SJCRH30 (cell line): ENCODE measurements at regions not wholly inside any gene's neighbourhood (a gene's known extent, or its start where the extent isn't known, plus 50 kb on each side); places are given as distances from the start of the nearest gene placed in this dataset.
"Not testable (repeated sequence)": the region's sequence is repeated elsewhere in the genome, so short reads cannot be mapped to it uniquely, and the experiment has no call there.

Source experiments
- DNase-seq, 2 experiments: peaks; one replicate each; pipeline ENCODE4 v3.0.0-alpha.2; 2015 to 2020
- H3K27ac ChIP-seq: fragments of 250-450 bp; sonication (Bioruptor Pico); 2 replicates; pipeline ENCODE4 v1.5.1; 2020; ENCODE audit warnings: mild to moderate bottlenecking, moderate library complexity
- H3K27me3 ChIP-seq: fragments of 250-450 bp; sonication (Bioruptor Pico); 2 replicates; pipeline ENCODE4 v1.5.1; 2020; ENCODE audit warnings: mild to moderate bottlenecking, moderate library complexity
- H3K36me3 ChIP-seq: fragments of 250-450 bp; sonication (Bioruptor Pico); 2 replicates; pipeline ENCODE4 v1.5.1; 2020; ENCODE audit warnings: mild to moderate bottlenecking, moderate library complexity
- H3K4me1 ChIP-seq: fragments of 250-450 bp; sonication (Bioruptor Pico); 2 replicates; pipeline ENCODE4 v1.5.1; 2020; ENCODE audit warnings: mild to moderate bottlenecking, moderate library complexity
- H3K4me3 ChIP-seq: fragments of 250-450 bp; sonication (Bioruptor Pico); 2 replicates; pipeline ENCODE4 v1.5.1; 2020; ENCODE audit warnings: mild to moderate bottlenecking, moderate library complexity
- H3K9me3 ChIP-seq: fragments of 250-450 bp; sonication (Bioruptor Pico); replicated peaks from 2 replicates; pipeline ENCODE4 v1.5.1; 2020; ENCODE audit warnings: mild to moderate bottlenecking, moderate library complexity

- Histone ChIP-seq H3K9me3 (no peaks in the 10 kb centered on the region), H3K27me3 (no peaks in the 10 kb centered on the region), H3K36me3 (no peaks in the 10 kb centered on the region), H3K4me1 (no peaks in the 10 kb centered on the region), H3K27ac (no peak overlapping the region), H3K4me3 (no peak overlapping the region)
- DNase-seq, result peak; percentile 61 to 79
Measured at GRCh38 chrX:155819966-155820491, 61.1 kb upstream of the VAMP7 start.

GRCh38 chrX:155819525-155819924 is 61.6 kb upstream of the VAMP7 start:
- Histone ChIP-seq H3K36me3 (no peaks in the 10 kb centered on the region), H3K27me3 (no peaks in the 10 kb centered on the region), H3K27ac (no peak overlapping the region), H3K9me3 (no peaks in the 10 kb centered on the region), H3K4me1 (no peaks in the 10 kb centered on the region), H3K4me3 (no peak overlapping the region)
- DNase-seq, result no peak

DNA sequence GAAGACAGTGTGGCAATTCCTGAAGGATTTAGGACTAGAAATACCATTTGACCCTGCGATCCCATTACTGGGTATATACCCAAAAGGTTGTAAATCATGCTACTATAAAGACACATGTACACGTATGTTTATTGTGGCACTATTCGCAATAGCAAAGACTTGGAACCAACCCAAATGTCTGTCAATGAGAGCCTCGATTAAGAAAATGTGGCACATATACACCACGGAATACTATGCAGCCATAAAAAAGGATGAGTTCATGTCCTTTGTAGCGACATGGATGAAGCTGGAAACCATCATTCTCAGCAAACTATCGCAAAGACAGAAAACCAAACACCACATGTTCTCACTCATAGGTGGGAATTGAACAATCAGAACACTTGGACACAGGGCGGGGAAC is 66.8 kb upstream of the VAMP7 start:
- H3K36me3 ChIP-seq, H3K4me1 ChIP-seq, DNase-seq, H3K27ac ChIP-seq, H3K4me3 ChIP-seq, H3K27me3 ChIP-seq, H3K9me3 ChIP-seq: not testable (repeated sequence)

DNA sequence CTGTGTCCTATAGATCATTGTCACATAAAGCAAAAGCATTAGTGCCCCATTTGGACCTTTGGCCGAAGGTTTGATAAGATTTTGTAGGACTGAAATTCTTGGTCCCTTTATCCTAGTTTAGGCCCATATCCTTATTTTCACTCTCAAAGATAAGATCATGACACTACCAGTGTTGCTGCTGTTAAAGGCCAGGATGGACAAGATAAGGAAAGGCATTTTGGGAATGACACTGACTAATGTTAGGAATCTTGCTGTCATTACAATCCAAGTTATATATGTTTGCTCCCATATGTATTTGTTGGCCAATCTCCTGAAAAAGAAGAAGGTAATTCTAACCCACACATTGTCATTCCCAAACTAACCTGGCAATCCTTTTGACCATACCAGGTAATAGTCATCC is 101.3 kb upstream of the VAMP7 start:
- Histone ChIP-seq H3K27me3 (no peaks in the 10 kb centered on the region), H3K4me1 (no peaks in the 10 kb centered on the region), H3K36me3 (no peaks in the 10 kb centered on the region), H3K4me3 (no peak overlapping the region), H3K9me3 (no peaks in the 10 kb centered on the region), H3K27ac (no peak overlapping the region)
- no peak for DNase-seq

- no peak overlapping the region for H3K27ac ChIP-seq
- DNase-seq, result no peak
- H3K4me3 ChIP-seq, result no peak overlapping the region
- no peaks in the 10 kb centered on the region for H3K9me3 ChIP-seq
- no peaks in the 10 kb centered on the region for H3K27me3 ChIP-seq
- no peaks in the 10 kb centered on the region for H3K4me1 ChIP-seq
- no peaks in the 10 kb centered on the region for H3K36me3 ChIP-seq
Measured at GRCh38 chrX:155778844-155779553, 102.1 kb upstream of the VAMP7 start.

GRCh38 chrX:155774387-155774786 is 106.8 kb upstream of the VAMP7 start:
- no peaks in the 10 kb centered on the region for H3K9me3 ChIP-seq
- no peaks in the 10 kb centered on the region for H3K36me3 ChIP-seq
- H3K4me1 ChIP-seq, result no peaks in the 10 kb centered on the region
- no peak overlapping the region for H3K4me3 ChIP-seq
- DNase-seq, result no peak
- no peak overlapping the region for H3K27ac ChIP-seq
- no peaks in the 10 kb centered on the region for H3K27me3 ChIP-seq

DNA sequence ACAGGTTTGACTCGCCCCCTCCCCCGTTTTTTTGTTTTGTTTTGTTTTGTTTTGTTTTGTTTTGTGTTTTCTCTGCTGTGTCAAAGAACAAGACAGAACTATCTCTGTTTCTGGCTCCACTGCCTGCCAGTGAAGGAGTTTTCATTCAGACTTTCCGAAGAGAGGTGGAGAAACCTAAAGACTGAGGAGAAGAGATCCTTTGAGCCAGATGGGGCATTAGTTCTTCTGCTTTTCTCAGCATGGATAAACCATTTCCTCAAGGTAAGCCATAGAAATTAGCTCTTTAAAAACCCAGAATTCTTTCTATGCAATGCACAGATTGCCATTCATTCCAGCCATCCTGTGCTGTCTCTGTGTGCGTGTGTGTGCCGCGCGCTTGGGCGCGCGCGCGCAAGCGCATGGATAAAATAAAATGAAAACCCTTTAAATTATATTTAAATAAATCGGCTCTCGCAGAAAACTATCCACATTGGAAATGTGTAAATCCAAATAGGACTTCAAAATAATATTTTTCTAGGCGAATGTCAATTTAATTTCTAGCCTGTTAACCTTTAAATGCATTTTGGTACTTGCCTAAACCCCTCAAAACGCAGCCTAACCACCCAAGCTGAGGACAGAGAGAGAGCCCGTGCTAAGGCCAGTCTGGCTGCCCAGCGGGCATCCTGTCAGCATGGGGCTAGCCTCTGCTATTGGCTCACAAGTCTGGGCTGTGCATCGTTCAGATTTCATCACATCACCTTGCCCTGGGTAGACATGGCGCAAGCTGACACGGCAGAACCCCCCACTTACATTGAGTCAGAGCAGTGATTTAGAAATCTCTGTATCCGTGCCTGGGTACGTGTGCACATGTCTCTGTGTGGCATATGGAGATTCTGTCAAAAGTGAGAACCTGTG is 113.0 kb upstream of the VAMP7 start:
- H3K27me3 ChIP-seq, result no peaks in the 10 kb centered on the region
- no peaks in the 10 kb centered on the region for H3K9me3 ChIP-seq
- no peak overlapping the region for H3K27ac ChIP-seq
- no peak overlapping the region for H3K4me3 ChIP-seq
- no peaks in the 10 kb centered on the region for H3K36me3 ChIP-seq
- DNase-seq, result no peak
- H3K4me1 ChIP-seq, result no peaks in the 10 kb centered on the region

DNA sequence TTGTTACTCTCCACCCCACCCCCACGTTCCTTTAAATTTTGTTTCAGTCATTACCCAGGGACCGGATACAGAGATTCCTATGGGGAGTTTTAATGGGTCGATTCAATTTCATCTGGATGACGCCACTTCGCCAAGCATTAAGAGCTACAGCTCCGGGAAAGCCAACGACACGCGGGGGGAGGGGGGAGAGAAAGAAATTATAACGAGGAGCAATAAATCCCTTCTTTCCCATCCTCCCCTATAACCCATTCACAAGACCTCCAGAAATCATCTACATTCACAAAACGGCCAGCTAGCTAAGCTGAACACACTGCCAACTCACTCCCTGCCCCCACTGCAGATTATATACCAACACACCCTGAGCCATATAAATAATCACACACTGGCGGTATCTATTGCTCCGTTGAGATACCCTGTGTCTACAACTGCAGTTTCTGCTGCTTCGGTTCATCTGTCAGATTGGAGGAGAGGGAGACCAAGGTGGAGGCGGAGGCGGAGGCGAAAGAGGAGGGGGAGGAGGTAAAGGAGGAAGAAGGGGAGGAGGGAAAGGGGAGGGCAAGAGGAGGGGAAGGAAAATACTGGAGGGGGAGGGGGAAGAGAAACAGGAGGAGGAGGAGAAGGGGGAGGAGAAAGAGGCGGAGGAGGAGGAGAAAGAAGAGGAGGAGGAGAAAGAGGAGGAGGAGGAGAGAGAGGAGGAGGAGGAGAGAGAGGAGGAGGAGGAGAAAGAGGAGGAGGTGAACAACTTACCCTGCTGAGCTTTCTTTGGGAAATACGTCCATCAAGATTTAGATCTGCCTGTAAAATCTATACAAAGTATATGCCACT is 113.9 kb upstream of the VAMP7 start:
- Histone ChIP-seq H3K9me3 (no peaks in the 10 kb centered on the region), H3K4me1 (no peaks in the 10 kb centered on the region), H3K4me3 (no peak overlapping the region), H3K27me3 (no peaks in the 10 kb centered on the region), H3K27ac (no peak overlapping the region), H3K36me3 (no peaks in the 10 kb centered on the region)
- no peak for DNase-seq

GRCh38 chrX:155766321-155766720 is 114.8 kb upstream of the VAMP7 start:
- DNase-seq, result no peak
- H3K4me1 ChIP-seq, result no peaks in the 10 kb centered on the region
- no peak overlapping the region for H3K27ac ChIP-seq
- H3K4me3 ChIP-seq, result no peak overlapping the region
- H3K27me3 ChIP-seq, result no peaks in the 10 kb centered on the region
- H3K36me3 ChIP-seq, result no peaks in the 10 kb centered on the region
- no peaks in the 10 kb centered on the region for H3K9me3 ChIP-seq

GRCh38 chrX:155761185-155761584 is 120.0 kb upstream of the VAMP7 start:
- no peak for DNase-seq
- Histone ChIP-seq H3K36me3 (no peaks in the 10 kb centered on the region), H3K27ac (no peak overlapping the region), H3K9me3 (no peaks in the 10 kb centered on the region), H3K4me3 (no peak overlapping the region), H3K4me1 (no peaks in the 10 kb centered on the region), H3K27me3 (no peaks in the 10 kb centered on the region)

DNA sequence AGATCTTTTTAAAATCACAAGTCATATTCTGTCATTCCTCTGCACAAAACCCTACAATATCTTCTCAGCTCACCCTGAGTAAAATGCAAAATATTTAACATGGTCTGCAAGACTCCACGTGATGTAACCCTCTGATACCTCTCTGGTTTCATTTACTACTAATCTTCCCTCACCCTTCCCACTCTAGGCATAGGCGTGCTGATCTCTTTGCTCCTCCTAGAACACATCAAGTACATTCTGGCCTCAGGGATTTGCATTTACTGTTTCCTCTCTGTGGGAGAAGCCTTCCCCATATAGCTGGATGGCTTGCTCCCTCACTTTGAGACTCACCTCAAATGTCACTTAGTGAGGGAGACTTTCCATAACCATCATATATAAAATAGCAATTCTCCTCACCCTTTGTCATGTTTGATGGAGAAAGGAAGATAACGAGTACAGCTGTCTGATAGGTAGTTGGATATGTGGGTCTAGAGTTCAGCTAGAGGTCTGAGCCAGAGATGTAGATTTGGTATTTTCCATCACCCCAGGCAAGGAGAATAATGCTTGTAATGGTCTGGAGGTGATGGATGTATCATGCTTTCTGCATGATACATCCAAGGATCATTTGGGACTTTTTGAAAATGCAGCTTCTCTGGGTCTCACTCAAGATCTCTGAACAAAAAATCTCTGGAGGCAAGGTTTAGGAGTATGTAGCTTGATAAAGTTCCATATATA is 123.9 kb upstream of the VAMP7 start:
- no peaks in the 10 kb centered on the region for H3K4me1 ChIP-seq
- DNase-seq, result no peak
- H3K36me3 ChIP-seq, result no peaks in the 10 kb centered on the region
- no peak overlapping the region for H3K27ac ChIP-seq
- H3K27me3 ChIP-seq, result no peaks in the 10 kb centered on the region
- H3K4me3 ChIP-seq, result no peak overlapping the region
- no peaks in the 10 kb centered on the region for H3K9me3 ChIP-seq

DNA sequence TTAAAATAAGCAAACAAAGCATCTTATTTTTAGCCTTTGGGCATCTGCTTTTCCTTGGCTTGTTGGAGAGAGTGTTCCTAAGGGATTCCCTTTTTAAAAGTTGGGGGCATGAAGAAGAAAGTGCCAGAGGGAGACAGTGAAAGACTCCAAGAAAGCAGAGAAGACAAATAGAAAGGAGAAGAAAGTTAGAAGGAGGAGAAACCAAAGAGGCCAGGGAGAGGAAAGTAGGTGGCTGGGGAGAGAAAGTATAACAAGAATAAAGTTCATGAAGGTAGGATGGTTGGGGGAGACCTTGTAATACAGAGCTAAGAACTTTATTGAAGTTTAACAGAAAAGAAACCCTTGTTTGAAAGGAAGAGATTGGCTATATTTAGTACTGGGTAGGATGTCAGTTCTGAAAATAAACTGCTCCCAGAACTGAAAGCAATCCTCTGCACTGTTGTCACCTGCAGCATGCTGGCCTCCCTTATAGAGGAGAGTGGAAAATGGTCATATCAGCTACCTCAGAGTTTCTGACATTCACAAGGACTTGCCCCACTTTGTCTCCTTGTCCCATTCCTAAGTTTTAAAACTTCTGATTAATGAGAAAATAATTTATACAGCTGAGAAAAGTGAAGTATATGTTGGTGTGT is 125.3 kb upstream of the VAMP7 start:
- H3K9me3 ChIP-seq, result no peaks in the 10 kb centered on the region
- no peaks in the 10 kb centered on the region for H3K36me3 ChIP-seq
- H3K27me3 ChIP-seq, result no peaks in the 10 kb centered on the region
- no peak for DNase-seq
- no peaks in the 10 kb centered on the region for H3K4me1 ChIP-seq
- no peak overlapping the region for H3K27ac ChIP-seq
- no peak overlapping the region for H3K4me3 ChIP-seq

DNA sequence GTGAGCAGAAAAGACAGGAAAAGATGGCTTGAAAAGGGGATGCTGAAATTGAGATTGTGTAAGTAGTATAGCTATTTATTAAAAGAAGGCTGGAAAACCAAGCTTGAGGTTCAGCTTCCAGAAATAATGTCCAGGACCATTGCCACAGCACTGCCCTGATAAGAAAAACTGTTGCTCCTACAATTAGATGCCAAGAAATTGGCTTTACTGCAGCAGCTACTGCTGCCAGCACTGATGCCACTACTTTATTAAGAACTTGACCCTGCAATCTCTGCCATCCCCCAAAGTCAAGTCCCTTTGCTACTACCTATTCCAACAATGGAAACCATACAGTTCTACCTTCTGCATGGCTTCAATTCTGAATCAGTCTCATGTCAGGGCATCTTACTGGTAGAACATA is 130.0 kb upstream of the VAMP7 start:
- Histone ChIP-seq H3K36me3 (no peaks in the 10 kb centered on the region), H3K27me3 (no peaks in the 10 kb centered on the region), H3K4me3 (no peak overlapping the region), H3K9me3 (no peaks in the 10 kb centered on the region), H3K27ac (no peak overlapping the region), H3K4me1 (no peaks in the 10 kb centered on the region)
- DNase-seq, result no peak

DNA sequence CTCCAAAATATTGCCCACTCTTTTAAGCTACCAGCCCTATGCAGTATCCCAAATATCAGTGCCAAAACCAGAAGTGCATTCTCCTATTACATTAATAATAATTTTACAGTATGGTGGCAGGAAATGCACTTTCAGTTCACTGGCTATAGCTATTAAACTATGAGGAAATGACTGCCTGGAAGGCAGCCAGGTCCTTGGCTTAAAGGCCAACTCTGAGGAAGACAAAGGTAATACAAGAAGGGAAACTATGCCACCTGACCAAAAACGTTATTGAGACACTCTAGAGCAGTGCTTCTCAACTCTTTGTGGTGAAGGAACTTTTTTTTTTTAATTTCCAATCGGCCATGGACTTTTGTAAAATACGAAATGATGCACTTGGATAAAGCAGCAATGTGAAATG is 133.6 kb upstream of the VAMP7 start:
- Histone ChIP-seq H3K27me3 (no peaks in the 10 kb centered on the region), H3K27ac (no peak overlapping the region), H3K9me3 (no peaks in the 10 kb centered on the region), H3K4me1 (no peaks in the 10 kb centered on the region), H3K4me3 (no peak overlapping the region), H3K36me3 (no peaks in the 10 kb centered on the region)
- peak in 1 of 2 experiments; percentile 24 for DNase-seq
